ENCODE measurements at regions not wholly inside any gene's neighbourhood (a gene's known extent, or its start where the extent isn't known, plus 50 kb on each side); places are given as distances from the start of the nearest gene placed in this dataset.
"Not testable (repeated sequence)": the region's sequence is repeated elsewhere in the genome, so short reads cannot be mapped to it uniquely, and the experiment has no call there.

DNA sequence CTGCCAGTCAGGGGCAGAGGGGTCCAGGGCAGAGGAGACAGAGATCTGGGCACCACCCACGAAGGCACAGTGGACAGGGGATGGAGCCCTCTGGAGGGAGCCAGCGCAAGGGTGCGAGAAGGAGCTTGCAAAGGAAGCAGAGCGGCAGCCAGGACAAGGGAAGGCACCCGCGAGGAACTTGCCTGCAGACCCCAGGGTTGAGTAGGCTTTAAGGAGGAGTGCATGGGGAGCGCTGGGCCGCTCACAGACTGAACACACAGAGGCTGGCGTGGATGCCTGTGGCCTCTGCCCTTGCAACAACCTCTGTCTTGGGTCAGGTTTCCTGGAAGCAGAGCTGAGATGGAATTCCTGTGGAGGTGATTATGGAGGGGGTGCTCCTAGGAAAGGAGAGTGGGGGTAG is 374.4 kb downstream of the CNTNAP3B start:
- DNase-seq (ENCODE audit: low spot score): not testable (repeated sequence)

DNA sequence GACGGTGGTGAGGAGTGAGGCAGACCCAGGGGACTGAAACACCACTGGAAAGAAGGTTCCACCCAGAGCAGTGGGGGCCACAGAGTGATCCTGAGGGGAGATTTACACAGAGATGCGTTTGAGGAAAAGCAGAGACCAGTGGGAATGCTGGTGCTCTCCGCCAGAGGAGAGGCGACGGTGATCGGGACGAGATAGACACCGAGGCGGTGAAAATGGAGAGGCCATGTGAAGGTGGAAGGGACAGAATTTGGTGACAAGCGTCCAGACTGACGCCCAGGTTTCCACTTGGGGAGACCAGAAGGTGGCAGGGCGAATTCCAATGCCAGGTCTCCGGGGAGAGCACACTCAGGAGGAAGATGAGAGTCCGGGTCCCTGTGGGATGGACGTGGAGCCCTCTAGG is 374.8 kb downstream of the CNTNAP3B start:
- not testable (repeated sequence) for DNase-seq (ENCODE audit: low spot score)

DNA sequence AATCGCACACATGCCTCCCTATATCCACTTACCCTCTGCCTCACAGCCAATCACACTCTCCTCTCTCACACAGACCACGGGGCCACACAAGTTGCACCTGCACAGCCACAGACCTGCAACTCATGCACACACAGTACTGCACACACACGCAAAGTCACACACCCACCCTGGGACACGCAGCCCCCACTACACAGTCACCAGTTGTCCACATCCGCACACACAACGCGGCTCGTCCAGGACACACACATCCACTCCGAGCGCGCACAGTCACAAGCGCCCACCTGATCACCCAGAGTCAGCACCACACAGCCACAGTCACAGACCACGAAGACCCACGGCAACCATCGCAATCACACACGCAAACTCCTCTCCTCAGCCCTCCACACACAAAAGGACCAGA is 387.3 kb downstream of the CNTNAP3B start:
- DNase-seq (ENCODE audit: low spot score): not testable (repeated sequence)

DNA sequence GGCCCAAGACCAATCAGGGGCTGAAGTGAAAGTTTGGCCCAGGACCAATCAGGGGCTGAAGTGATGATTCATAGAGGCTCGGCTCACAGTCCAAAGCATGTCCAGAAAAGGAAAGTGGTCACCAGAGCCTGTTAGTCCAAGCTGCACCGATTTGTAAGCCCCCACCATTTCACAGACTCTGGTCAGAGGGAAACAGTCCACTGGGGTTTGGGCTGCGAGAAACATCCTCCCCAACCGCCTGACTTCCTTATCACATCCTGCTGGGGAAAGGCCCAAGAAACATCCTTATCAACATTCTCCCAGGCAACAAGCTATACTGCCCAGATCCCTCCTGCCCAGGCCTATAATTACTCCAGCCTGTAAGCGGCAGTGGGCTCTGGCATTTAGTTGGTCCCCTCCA is 388.1 kb downstream of the CNTNAP3B start:
- not testable (repeated sequence) for DNase-seq (ENCODE audit: low spot score)

DNA sequence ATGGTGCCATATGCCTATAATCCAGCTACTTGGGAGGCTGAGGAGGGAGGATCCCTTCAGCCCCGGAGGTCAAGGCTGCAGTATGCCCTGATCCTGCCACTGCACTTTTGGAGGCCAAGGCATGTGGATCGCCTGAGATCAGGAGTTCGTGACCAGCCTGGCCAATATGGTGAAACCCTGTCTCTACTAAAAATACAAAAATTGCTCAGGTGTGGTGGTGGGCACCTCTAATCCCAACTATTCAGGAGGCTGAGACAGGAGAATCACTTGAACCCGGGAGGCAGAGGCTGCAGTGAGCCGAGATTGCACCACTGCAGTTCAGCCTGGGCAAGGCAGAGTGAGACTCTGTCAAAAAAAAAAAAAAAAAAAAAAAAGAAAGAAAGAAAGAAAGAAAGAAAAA is 390.5 kb downstream of the CNTNAP3B start:
- DNase-seq (ENCODE audit: low spot score): not testable (repeated sequence)

DNA sequence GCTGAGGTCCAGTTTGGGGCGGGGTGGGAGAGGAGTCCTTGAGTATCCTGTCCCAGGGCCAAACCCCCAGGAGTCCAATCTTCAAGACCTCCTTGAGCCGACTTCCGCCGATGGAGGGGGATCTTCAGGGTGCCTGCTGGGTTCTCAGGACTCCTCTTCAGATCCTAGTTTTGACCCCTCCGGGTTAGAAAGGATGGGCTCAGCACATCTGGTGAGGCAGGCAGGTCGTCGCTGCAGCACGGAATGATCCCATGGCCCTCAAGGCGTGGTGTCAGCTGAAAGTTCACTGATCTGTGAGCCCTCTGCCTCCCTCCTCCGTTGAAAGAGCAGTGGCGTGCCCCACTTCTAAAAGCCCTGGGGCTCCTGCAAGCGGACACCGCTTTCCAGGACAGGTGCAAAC is 430.0 kb downstream of the CNTNAP3B start:
- DNase-seq (ENCODE audit: low spot score): not testable (repeated sequence)

DNA sequence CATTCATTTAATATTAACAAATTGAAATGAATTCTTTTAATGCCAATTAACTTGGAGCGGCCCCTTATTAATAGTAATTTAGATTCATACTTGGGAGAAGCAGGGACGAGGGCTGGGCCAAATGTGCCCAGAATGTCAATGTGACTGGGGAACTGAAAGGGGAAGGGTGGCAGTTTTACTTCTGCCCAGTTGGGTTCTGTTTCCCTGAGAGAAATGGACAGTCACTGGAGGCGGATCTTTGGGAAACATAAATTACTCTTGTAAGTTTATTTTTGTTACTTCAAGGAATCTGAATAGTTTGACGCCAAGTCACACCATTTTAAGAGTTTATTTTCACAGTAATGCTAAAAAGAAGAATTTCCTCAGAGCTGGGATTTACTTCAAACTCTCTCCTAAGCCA is 432.1 kb downstream of the CNTNAP3B start:
- not testable (repeated sequence) for DNase-seq (ENCODE audit: low spot score)

DNA sequence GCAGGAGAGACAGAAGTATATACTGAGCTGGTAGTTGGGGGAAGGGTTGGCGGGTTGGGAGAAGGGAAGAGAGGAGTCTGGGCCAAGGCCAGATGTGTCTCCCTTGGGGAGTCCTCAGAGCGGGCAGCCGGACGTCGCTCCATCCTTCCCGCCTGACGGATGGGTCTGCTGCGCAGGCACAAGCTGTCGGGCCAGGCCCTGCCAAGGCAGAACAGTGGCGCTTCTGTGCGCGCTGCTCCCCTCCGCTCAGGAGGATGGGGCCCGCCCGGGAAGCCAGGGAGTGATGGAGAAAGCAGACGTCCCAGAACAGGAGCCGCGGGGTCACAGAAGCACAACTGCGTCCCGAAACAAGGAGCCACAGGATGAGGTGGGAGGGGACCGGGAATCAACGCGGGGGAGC is 449.9 kb downstream of the CNTNAP3B start:
- DNase-seq (ENCODE audit: low spot score): not testable (repeated sequence)

DNA sequence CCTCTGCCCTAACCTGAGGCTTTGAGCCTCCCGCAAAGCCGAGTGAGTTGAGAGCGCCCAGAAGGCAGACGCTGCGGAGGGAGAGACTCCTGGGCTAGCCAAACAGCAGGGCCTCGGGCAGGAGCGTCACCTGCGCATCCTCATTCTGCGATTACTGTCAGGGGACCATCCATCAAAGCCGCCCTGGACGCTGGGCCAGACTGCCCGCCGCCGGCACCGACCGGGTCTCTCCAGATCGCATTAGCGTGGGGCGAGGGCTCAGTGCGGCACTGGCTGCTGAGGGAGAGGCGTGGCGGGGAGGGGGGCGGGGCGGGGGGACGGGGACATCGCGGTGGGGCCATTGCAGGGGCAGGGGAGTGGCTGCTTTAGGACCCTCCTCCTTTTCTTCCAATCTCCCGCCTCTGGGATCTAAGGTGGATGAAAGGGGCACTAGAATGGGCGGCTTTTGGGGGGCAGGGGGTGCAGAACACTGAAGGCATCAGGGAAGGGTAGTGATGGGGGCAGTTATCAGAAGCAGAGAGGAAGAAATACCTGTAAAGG is 465.7 kb downstream of the CNTNAP3B start:
- not testable (repeated sequence) for DNase-seq (ENCODE audit: low spot score)

DNA sequence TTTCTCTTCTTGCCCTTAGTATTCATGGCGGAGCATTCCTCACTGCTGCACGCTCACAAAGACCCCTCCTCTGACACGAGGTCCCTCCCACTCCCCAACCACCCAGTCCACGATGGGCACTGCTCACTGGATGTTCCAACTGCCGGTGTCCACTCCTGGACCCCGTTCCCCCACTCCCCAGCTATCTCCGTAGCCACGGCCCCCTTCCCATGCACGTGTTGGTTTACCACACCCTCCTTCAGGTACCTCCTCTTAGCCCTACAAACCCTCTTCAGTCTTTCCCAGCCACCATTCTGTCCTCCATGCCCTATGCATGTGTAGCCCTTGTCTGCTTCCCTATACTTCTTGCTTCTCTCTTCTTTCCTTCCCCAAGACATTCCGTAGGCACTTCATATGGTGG is 469.6 kb upstream of the ZNG1F start:
- not testable (repeated sequence) for DNase-seq (ENCODE audit: low spot score)

DNA sequence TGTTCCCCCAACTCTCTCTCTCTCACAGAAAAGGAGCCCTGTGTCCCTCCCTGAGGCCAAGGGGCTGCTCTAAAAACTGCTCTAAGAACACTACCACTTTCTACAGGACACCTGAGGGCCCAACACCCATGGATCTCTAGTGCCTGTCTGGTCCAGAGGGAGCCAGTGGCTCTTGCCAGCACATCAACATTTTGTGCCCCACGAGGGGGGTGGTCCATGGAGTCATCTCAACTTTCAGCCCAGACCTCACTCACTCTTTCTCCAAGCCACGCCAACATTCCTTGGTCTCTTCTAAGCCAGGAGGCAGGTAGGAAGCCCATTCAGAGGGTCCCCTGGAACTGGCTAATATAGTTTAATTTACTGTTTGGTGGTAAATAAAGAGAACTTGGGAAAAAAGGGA is 469.0 kb upstream of the ZNG1F start:
- DNase-seq (ENCODE audit: low spot score): not testable (repeated sequence)

DNA sequence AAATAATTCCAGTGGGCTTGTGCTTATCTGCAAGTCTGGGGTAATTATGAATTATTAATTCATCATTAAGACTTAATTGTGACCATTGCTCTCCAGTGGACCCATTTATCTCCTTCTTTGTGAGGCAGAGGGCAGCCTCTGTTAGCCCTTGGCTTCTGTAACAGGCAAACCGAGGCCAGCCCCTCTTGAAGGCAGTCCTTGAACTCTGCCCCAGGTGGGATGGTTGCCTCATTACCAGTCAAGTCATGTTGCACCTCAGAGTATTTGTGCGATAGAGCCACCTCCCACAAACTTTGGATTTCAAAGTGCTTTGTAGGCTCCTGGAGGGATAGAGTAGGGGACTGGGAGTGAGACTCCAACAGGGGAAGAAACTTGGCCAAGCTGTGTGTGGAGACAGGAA is 468.0 kb upstream of the ZNG1F start:
- DNase-seq (ENCODE audit: low spot score): not testable (repeated sequence)

DNA sequence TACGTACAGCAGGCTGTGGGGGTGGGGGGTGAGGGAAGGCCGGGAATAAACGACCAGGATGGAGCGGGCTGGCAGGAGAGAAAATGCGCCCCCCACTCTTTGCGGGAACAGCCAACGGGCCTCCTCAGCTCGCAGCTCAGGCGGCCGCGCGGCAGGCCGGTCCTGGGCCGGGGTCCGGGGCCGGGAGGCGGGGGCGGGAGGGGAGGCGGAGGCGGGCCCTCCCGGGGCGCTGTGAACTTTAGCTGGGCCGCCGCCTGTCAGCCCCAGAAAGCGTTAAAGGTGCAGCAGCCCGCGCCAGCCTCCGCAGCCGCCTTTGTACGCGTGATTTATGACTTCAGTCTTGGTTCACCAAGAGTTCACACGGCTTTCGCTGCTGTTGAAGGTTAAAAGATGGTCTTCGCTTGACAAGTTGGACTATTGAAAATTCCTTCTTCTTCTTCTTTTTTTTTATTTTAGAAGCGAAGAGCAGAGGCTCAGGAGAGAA is 466.0 kb upstream of the ZNG1F start:
- DNase-seq (ENCODE audit: low spot score): not testable (repeated sequence)

DNA sequence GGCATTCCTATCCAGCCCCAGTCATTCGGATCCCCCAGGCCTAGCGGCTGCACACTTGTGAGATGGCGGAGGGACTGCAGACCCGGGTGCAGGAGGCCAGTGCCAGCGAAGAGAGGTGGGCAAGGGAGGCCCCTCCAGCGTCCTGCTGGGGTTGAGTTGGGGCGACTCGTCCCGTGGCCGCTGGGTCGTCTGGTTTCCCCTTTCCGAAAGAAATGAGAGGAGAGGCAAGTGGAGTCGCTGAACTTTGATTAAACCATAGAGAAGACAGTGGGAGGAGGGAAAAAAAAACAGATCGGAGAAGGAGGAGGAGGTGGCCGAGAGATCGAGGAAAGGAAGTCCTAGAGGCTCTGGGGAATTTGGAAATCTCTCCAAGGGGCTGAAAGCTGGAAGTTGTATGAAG is 465.2 kb upstream of the ZNG1F start:
- DNase-seq (ENCODE audit: low spot score): not testable (repeated sequence)

DNA sequence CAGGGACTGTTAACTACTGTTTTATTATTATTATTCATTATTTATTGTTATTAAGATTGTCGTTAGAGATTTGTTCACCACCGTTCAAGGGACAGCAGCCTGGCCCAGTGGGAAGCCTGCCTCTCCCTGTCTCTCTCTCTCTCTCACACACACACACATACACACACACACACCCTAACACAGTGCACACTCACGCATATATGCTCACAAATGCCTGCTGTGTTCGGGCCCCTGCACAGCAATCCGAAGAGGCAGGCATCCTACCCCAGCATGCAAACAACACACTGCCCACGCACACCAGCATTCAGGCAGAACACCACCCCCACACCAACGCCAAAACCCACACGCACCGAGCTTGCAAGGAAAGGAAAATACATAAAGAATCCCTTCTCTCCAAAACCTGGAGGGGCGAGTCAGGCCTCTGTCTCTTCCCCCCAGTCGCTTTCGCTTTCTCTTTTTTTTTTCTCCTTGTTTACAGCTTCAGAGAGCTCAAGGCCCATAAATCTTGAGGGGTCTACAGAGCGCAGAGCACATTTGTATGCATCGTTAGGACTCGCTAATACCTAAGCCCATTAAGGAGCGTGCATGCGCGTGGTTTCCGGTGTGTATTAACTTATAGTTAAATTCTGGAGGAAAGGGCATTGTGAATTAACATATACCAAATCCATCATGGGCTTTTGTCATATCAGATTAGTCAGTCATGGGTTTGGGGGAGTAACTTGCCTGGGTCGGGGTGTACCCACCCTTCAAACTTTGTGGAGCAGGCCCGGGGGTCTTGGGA is 464.6 kb upstream of the ZNG1F start:
- not testable (repeated sequence) for DNase-seq (ENCODE audit: low spot score)

DNA sequence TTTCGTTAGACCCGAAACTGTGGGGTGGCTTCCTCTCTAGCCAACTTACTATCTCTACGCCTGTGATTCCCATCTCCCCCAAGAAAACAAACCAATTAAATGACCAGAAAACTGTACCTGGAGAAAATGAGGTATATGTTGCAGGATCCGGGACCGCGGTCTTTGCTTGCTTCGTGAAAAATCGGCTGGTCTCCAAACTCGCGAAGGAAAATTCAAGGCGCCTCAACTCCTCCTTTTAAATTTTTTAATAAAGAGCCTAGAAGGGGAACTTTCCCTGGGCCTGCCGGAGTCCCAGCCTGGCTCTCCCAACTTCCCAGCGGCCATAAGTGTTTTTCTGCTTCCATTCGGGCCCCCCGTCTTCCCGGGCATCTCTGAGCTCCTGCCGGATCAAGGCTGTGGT is 463.7 kb upstream of the ZNG1F start:
- DNase-seq (ENCODE audit: low spot score): not testable (repeated sequence)

DNA sequence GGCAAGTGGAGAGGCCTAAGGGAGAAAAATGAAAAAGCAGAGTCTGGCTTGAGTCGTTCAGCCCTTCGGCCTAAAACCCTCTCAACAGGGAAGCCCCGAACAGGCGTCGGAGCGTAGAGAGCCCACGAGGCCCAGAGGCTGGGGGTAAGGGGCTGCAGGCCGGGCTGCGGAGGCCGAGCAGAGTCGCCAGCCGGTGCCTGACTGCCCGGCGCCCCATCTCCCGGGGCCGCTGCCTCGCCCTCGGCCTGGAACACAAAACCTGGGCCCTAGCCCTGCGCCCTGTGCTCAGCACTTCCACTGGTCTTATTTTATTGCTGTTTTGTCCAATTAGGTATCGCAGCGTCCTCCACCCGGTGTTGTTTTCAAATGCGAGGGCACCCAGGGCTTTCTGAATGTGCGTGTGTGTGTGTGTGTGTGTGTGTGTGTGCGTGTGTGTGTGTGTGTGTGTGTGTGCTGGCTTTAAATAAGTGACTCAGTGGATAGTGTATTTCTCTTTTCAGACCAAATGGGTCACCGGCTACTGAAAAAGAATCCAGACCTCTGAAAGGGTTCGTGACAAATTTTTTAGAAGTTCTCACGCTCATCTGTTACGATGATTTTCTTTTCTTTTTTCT is 463.1 kb upstream of the ZNG1F start:
- DNase-seq (ENCODE audit: low spot score): not testable (repeated sequence)

DNA sequence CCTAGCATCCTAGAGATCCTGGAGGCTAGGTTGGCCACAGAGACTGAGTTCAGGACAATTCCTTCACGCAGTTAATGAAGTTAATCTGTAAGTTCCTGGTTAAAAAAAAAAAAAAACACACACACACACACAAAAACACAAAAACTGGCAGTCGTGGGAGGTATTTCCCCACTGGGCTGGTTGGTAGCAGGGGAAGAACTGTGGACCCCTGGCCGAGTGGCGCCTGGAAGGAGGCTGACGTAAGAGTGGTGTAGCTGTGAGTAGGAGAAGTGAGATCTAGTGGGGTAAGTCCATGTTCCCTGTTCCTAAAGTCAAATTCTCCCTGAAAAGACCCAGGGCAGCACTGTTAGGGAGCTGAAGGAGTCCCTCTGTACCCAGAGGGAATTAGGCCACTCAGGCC is 461.0 kb upstream of the ZNG1F start:
- not testable (repeated sequence) for DNase-seq (ENCODE audit: low spot score)

DNA sequence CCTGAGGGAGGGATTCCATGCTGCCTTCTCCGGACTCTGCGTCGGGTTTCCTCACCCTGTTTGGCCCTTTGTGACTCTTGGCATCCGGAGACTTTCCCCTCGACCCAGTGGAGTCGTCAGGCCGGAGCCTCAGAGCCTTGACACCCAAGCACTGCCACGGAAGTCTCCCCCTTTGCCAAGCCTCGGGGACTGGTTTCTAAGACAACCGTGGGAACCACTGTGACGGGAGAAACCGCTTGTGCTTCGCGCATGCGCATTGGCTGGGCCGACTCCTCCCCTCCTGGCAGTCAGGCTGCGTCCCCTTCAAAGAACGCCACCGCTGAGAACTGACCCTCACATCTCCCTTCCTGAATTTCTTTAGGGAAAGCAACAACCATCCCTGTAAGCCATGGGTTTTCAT is 459.4 kb upstream of the ZNG1F start:
- not testable (repeated sequence) for DNase-seq (ENCODE audit: low spot score)

DNA sequence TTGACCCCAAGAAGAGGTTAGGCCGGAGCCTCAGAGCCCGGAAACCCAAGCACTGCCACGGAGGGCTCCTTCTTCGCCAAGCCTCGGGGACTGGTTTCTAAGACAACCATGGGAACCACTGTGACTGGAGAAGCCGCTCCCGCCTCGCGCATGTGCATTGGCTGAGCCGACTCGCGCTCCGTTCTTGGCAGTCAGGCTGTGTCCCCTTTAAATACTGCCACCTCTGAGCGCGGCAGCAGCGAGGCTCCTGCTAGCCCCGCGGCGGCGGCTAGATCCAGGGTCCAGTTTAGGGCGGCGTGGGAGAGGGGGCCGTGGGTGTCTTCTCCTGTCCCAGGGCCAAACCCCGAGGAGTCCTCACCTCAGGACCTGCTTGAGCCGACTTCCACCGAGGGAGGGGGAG is 457.1 kb upstream of the ZNG1F start:
- not testable (repeated sequence) for DNase-seq (ENCODE audit: low spot score)

DNA sequence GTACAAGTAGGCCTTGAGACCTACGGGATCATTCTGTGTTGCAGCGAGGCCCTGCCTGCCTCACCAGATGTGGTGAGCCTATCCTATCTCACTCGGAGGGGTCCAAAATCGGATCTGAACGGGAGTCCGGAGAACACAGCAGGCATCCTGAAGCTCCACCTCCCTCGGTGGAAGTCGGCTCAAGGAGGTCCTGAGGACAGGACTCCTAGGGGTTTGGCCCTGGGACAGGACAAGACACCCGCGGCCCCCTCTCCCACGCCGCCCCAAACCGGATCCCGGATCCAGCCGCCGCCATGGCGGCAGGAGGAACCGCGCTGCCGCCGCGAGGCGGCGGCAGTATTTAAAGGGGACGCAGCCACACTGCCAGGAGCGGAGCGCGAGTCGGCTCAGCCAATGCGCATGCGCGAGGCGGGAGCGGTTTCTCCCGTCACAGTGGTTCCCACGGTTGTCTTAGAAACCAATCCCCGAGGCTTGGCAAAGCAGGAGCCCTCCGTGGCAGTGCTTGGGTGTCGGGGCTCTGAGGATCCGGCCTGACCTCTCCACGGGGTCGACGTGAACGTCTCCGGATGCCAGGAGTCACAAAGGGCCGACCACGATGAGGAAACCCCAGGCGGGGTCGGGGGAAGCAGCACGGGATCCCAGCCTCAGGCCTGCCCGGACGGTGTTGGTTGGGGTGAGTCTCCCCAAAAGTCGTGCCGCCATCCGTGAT is 454.6 kb upstream of the ZNG1F start:
- DNase-seq (ENCODE audit: low spot score): peak; percentile 68

DNA sequence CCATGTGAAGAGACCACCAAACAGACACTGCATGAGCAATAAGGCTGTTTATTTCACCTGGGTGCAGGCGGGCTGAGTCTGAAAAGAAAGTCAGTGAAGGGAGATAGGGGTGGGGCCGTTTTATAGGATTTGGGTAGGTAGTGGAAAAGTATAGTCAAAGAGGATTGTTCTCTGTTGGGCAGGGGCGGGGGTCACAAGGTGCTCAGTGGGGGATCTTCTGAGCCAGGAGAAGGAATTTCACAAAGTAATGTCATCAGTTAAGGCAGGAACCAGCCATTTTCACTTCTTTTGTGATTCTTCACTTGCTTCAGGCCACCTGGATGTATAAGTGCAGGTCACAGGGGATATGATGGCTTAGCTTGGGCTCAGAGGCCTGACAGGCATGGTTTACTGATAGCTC is 444.6 kb upstream of the ZNG1F start:
- not testable (repeated sequence) for DNase-seq (ENCODE audit: low spot score)

Measured in NAMALWA (cell line).